H9 (cell line): ENCODE measurements at regions not wholly inside any gene's neighbourhood (a gene's known extent, or its start where the extent isn't known, plus 50 kb on each side); places are given as distances from the start of the nearest gene placed in this dataset.

Experiments
- DNase-seq: peaks from one replicate; pipeline ENCODE4 v3.0.0-alpha.2; 2017
- H2AFZ ChIP-seq: one replicate; pipeline ENCODE4 v1.6.1; 2013; ENCODE audit warnings: mild to moderate bottlenecking, low read length, control low read depth, moderate library complexity
- H2AK5ac ChIP-seq: 2 replicates; pipeline ENCODE4 v1.6.1; 2013; ENCODE audit warnings: low read length, control low read depth, mixed read lengths; ENCODE audit not compliant: insufficient read length
- H2BK120ac ChIP-seq: one replicate; pipeline ENCODE4 v1.6.1; 2013; ENCODE audit warnings: low read depth, mild to moderate bottlenecking, low read length, control low read depth, inconsistent platforms; ENCODE audit not compliant: poor library complexity, severe bottlenecking
- H2BK12ac ChIP-seq: 2 replicates; pipeline ENCODE4 v1.6.1; 2013; ENCODE audit warnings: low read length, control low read depth, mixed read lengths, low read depth; ENCODE audit not compliant: insufficient read length
- H2BK15ac ChIP-seq: 2 replicates; pipeline ENCODE4 v1.6.1; 2013; ENCODE audit warnings: low read depth, low read length, control low read depth
- H2BK20ac ChIP-seq: one replicate; pipeline ENCODE4 v1.6.1; 2013; ENCODE audit warnings: low read depth, mild to moderate bottlenecking, low read length, control low read depth, inconsistent platforms; ENCODE audit not compliant: poor library complexity, severe bottlenecking
- H2BK5ac ChIP-seq: 2 replicates; pipeline ENCODE4 v1.6.1; 2013; ENCODE audit warnings: low read length, control low read depth, mixed read lengths; ENCODE audit not compliant: insufficient read length
- H3K14ac ChIP-seq: 2 replicates; pipeline ENCODE4 v1.6.1; 2013; ENCODE audit warnings: low read length, control low read depth; ENCODE audit not compliant: insufficient read depth
- H3K18ac ChIP-seq: 2 replicates; pipeline ENCODE4 v1.6.1; 2013; ENCODE audit warnings: low read depth, mild to moderate bottlenecking, mixed read lengths, low read length, control low read depth; ENCODE audit not compliant: insufficient read length
- H3K23ac ChIP-seq: 2 replicates; pipeline ENCODE4 v1.6.1; 2013; ENCODE audit warnings: low read length, control low read depth, mixed read lengths, low read depth; ENCODE audit not compliant: insufficient read length
- H3K23me2 ChIP-seq: 2 replicates; pipeline ENCODE4 v1.6.1; 2013; ENCODE audit warnings: low read depth, mild to moderate bottlenecking, mixed read lengths, low read length, control low read depth; ENCODE audit not compliant: insufficient read length, poor library complexity, severe bottlenecking
- H3K27ac ChIP-seq: 2 replicates; pipeline ENCODE4 v1.5.1; 2013; ENCODE audit warnings: low read length, control low read depth, mixed read lengths, low read depth; ENCODE audit not compliant: insufficient read length
- H3K27me3 ChIP-seq: 2 replicates; pipeline ENCODE4 v1.6.1; 2013; ENCODE audit warnings: low read length, control low read depth, inconsistent platforms; ENCODE audit not compliant: insufficient read depth
- H3K4ac ChIP-seq: 2 replicates; pipeline ENCODE4 v1.6.1; 2013; ENCODE audit warnings: low read depth, mild to moderate bottlenecking, control low read depth, inconsistent platforms, low read length, moderate library complexity
- H3K4me1 ChIP-seq: 2 replicates; pipeline ENCODE4 v1.6.1; 2013; ENCODE audit warnings: low read length, control low read depth, inconsistent platforms; ENCODE audit not compliant: insufficient read depth
- H3K4me2 ChIP-seq: 2 replicates; pipeline ENCODE4 v1.6.1; 2013; ENCODE audit warnings: low read length, control low read depth, mixed read lengths; ENCODE audit not compliant: insufficient read length, insufficient read depth
- H3K56ac ChIP-seq: 2 replicates; pipeline ENCODE4 v1.6.1; 2013; ENCODE audit warnings: low read depth, mild to moderate bottlenecking, mixed read lengths, low read length, control low read depth; ENCODE audit not compliant: insufficient read length
- H3K79me1 ChIP-seq: 2 replicates; pipeline ENCODE4 v1.6.1; 2013; ENCODE audit warnings: low read depth, mild to moderate bottlenecking, moderate library complexity, low read length, control low read depth, inconsistent platforms; ENCODE audit not compliant: insufficient read depth, poor library complexity, severe bottlenecking
- H3K79me2 ChIP-seq: 2 replicates; pipeline ENCODE4 v1.6.1; 2013; ENCODE audit warnings: low read length, control low read depth, inconsistent platforms; ENCODE audit not compliant: insufficient read depth
- H3K9ac ChIP-seq: 2 replicates; pipeline ENCODE4 v1.6.1; 2013; ENCODE audit warnings: low read length, control low read depth, mixed read lengths; ENCODE audit not compliant: insufficient read length; ENCODE audit errors: extremely low read depth
- H3K9me3 ChIP-seq: one replicate; pipeline ENCODE4 v1.6.1; 2013; ENCODE audit warnings: low read depth, low read length, inconsistent platforms; ENCODE audit not compliant: control insufficient read depth
- H3T11ph ChIP-seq: one replicate; pipeline ENCODE4 v1.6.1; 2013; ENCODE audit warnings: mild to moderate bottlenecking, low read length, control low read depth, inconsistent platforms
- H4K20me1 ChIP-seq: one replicate; pipeline ENCODE4 v1.6.1; 2013; ENCODE audit not compliant: control insufficient read depth, insufficient read length, insufficient read depth
- H4K5ac ChIP-seq: 2 replicates; pipeline ENCODE4 v1.6.1; 2013; ENCODE audit warnings: low read depth, mild to moderate bottlenecking, mixed read lengths, low read length, control low read depth; ENCODE audit not compliant: insufficient read length
- H4K8ac ChIP-seq: replicated peaks from 2 replicates; pipeline ENCODE4 v1.6.1; 2013; ENCODE audit warnings: low read length, control low read depth, mixed read lengths, low read depth; ENCODE audit not compliant: insufficient read length
- H4K91ac ChIP-seq: 2 replicates; pipeline ENCODE4 v1.6.1; 2013; ENCODE audit warnings: low read depth, mild to moderate bottlenecking, moderate library complexity, mixed read lengths, low read length, control low read depth; ENCODE audit not compliant: insufficient read length
- H3K27ac Mint-ChIP-seq, 3 experiments: 2 replicates in 2 of 3; 3 replicates in 1 of 3; pipeline ENCODE4 v1.8.0; 2020 to 2021; ENCODE audit warnings: mixed read lengths in 3 of 3, mild to moderate bottlenecking in 1 of 3, moderate library complexity in 1 of 3
- H3K27me3 Mint-ChIP-seq: 2 replicates; pipeline ENCODE4 v1.8.0; 2021; ENCODE audit warnings: low read depth, mild to moderate bottlenecking, moderate library complexity, mixed read lengths
- H3K36me3 Mint-ChIP-seq, 3 experiments: 2 replicates in 2 of 3; 3 replicates in 1 of 3; pipeline ENCODE4 v1.8.0; 2020 to 2021; ENCODE audit warnings: low read depth in 3 of 3, mixed read lengths in 3 of 3; ENCODE audit not compliant: insufficient read depth in 1 of 3
- H3K4me1 Mint-ChIP-seq, 2 experiments: 2 replicates each; pipeline ENCODE4 v1.8.0; 2020; ENCODE audit warnings: mixed read lengths in 2 of 2
- H3K4me3 Mint-ChIP-seq, 2 experiments: 2 replicates in 1 of 2; 3 replicates in 1 of 2; pipeline ENCODE4 v1.8.0; 2020 to 2021; ENCODE audit warnings: mild to moderate bottlenecking in 2 of 2, mixed read lengths in 2 of 2, moderate library complexity in 1 of 2
- H3K9me3 Mint-ChIP-seq, 2 experiments: 2 replicates in 1 of 2; 3 replicates in 1 of 2; pipeline ENCODE4 v1.8.0; 2020; ENCODE audit warnings: mild to moderate bottlenecking in 2 of 2, mixed read lengths in 2 of 2, moderate library complexity in 1 of 2
- CTCF ChIP-seq: fragments of 200-600 bp; sonication (generic); conservative IDR thresholded peaks from 3 replicates; pipeline ENCODE4 v1.8.0; 2021; ENCODE audit warnings: antibody characterized with exemption, mild to moderate bottlenecking
- WGBS: extraction: QIAGEN DNeasy Blood & Tissue Kit; methylation state at CpG from one replicate; pipeline ENCODE4 v1.1.7; 2013; ENCODE audit warnings: missing lambda C conversion rate, low lambda C conversion rate, mixed read lengths; ENCODE audit not compliant: insufficient read length; ENCODE audit errors: extremely low coverage; 5-methylcytosine and 5-hydroxymethylcytosine counted together

- no peak overlapping the region for H3K14ac ChIP-seq
- H3K4me1 ChIP-seq: peaks cover 9% of the 10 kb centered on the region
- no peaks in the 10 kb centered on the region for H3K79me2 ChIP-seq
- Mint-ChIP-seq H3K27me3 (no peaks in the 10 kb centered on the region; the same call in 1 of the 2 replicates), H3K4me1 (peaks cover 32 to 34% of the 10 kb centered on the region in 2 experiments), H3K4me3 (no peak overlapping the region), H3K9me3 (peaks cover 0 to 3% of the 10 kb centered on the region in 2 experiments; a peak in 1 of 5 replicates), H3K36me3 (no peaks in the 10 kb centered on the region), H3K27ac (0 out of 7 replicates have a peak overlapping the region, but pooled peaks of 1 of the 3 experiments have one; percentile 44)
- no peaks in the 10 kb centered on the region for H3K23me2 ChIP-seq
- H3K27ac ChIP-seq: no peak overlapping the region
- H3K23ac ChIP-seq: no peak overlapping the region
- no peak overlapping the region for H3K9ac ChIP-seq
- no peaks in the 10 kb centered on the region for H3K79me1 ChIP-seq
- H3K56ac ChIP-seq: no peak overlapping the region
- no peak overlapping the region for H2BK120ac ChIP-seq
- no CpG with 5 or more reads among the region's 2 CpGs for WGBS
- no peak overlapping the region for H4K5ac ChIP-seq
- H4K91ac ChIP-seq: no peak overlapping the region
- H3K27me3 ChIP-seq: no peaks in the 10 kb centered on the region
- no peak overlapping the region for H2AFZ ChIP-seq
- H2BK12ac ChIP-seq: no peak overlapping the region
- H2BK5ac ChIP-seq: no peak overlapping the region
- no peak for DNase-seq
- no peak overlapping the region for H2BK15ac ChIP-seq
- no peak overlapping the region for H2AK5ac ChIP-seq
- no peak overlapping the region for H3K4me2 ChIP-seq
- H3K4ac ChIP-seq: no peak overlapping the region
- no peaks in the 10 kb centered on the region for H3K9me3 ChIP-seq
- no peak overlapping the region for H3K18ac ChIP-seq
- no peaks in the 10 kb centered on the region for H4K20me1 ChIP-seq
- no peak for TF ChIP-seq CTCF
- no peak overlapping the region for H4K8ac ChIP-seq
- no peak overlapping the region for H3T11ph ChIP-seq
- no peak overlapping the region for H2BK20ac ChIP-seq
These were observed 149.7 kb downstream of the NOC3L start for GRCh38 chr10:94213001-94213530.
